NCI-H345 treated with DMSO at 0.1 percent for 48 hours (cell line): ENCODE measurements at regions not wholly inside any gene's neighbourhood (a gene's known extent, or its start where the extent isn't known, plus 50 kb on each side); places are given as distances from the start of the nearest gene placed in this dataset.
A peak's percentile ranks its signal among the peaks of the same experiment; 100 is the strongest.
"Not testable (repeated sequence)": the region's sequence is repeated elsewhere in the genome, so short reads cannot be mapped to it uniquely, and the experiment has no call there.

Source experiments
- DNase-seq: peaks from one replicate; lab custom pipeline; 2025; ENCODE audit not compliant: unreplicated experiment; lab: John Stamatoyannopoulos, UW

- DNase-seq, result no peak
Observed at GRCh38 chrX:138014577-138014976, 448.6 kb downstream of the ZIC3 start.

- no peak for DNase-seq
Observed at GRCh38 chrX:138018145-138018799, 452.3 kb downstream of the ZIC3 start.

- DNase-seq, result no peak
Observed at GRCh38 chrX:138020941-138021340, 455.0 kb downstream of the ZIC3 start.

GRCh38 chrX:138026211-138026610 is 460.3 kb downstream of the ZIC3 start:
- no peak for DNase-seq

GRCh38 chrX:138031715-138032114 is 465.8 kb downstream of the ZIC3 start:
- DNase-seq, result no peak

DNA sequence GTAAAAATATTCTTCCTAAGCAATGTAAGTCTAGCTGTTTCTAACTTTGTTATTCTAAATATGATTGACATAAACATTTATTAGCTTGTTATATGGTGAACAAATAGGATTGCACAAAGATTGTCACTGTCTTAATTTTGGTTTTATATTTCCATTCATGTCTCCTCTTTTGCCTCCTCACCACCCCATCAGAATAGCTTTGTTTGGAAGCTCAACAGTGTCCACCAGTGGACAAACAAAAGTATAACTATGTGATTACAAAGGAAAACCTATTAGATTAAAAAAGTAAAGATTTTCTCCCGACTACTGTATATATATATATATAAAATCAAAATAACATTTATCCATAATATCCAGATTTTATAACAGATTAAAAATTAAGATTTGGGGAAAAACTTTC is 468.2 kb downstream of the ZIC3 start:
- no peak for DNase-seq

DNA sequence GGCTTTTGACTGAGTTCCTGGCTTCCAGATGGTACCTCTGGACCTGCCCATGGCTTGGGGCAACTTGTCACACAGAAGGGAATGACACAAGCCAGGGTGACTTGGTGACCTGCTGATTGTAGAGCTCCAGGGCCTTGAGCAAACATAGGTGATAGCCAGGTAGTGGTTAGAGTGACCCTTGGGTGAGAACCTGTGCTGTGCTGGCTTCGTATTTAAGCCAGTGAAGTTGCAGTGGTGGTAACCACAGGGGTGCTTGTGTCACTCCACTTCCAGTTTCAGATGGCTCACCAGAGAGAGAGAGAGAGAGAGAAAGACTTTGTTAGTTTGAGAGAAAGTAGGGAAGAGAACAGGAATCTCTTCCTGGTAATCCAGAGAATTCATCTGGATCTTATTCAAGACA is 471.6 kb downstream of the ZIC3 start:
- DNase-seq, result no peak

DNA sequence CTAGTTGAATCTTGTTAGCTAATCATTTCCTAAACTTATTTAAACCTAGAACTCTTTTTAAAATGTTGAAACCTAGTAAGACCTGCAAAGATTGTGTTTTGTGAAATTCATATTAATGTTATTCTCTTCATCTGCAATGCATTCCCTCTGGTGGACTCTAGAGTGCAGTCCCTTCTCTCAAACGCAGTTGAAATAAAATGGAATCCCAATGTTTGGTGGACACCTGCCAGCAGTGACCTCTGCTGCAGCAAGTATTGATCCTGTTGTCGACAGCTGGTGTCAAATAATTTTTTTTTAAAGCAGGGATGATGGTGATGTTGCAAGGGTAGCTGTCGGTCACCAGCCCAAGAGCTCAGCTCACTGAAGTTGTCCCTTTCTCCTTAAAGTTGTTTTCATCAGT is 492.0 kb downstream of the ZIC3 start:
- no peak for DNase-seq

GRCh38 chrX:138058931-138059330 is 493.0 kb downstream of the ZIC3 start:
- no peak for DNase-seq

DNA sequence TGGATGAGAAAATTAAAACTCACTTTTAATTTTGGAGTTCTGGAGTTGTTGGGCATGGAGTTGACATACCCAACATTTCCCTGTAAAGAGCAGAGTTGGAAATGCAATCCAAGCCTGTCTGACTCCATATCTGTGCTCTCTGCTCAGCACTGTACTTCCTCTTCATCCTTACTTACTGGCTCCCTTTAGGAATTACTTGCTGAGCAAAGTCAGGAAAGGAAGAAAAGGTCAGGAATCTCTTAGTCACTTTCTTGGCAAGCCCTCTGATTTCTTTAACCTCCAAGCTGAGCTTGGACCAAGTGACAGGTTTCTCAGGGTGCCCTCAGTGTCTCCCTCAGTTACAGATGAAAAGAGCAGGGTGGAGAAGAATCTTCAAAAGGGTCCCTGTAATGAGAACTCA is 501.5 kb downstream of the ZIC3 start:
- DNase-seq, result no peak

DNA sequence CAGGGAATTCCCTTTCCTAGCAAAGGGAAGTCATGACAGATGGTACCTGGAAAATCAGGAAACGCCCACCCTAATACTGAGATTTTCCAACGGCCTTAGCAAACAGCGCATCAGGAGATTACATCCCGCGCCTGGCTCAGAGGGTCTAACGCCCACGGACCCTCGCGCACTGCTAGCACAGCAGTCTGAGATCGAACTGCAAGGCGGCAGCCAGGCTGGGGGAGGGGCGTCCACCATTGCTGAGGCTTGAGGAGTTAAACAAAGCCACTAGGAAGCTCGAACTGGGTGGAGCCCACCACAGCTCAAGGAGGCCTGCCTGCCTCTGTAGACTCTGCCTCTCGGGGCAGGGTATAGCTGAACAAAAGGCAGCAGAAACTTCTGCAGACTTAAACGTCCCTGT is 507.7 kb downstream of the ZIC3 start:
- DNase-seq, result no peak

DNA sequence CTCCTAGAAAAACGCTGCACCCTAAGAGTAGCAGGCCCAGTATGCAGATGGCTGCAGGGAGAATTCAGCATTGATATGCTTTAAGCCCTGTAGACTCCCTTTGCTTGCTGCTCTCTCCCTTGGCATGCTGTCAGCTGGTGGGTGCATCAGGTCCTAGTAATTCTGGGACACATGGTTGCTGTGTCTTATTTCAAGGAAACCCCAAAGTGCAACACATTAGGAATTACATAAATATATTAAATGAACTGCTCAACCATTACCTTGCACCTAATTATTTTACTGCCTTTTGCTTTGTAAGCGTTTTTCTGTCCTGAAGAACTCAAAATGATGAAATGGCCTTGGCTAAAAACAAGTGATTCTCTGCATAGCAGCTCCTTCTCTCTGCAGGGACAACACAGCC is 516.3 kb downstream of the ZIC3 start:
- no peak for DNase-seq

- DNase-seq, result no peak
Observed at GRCh38 chrX:138082896-138083295, 517.0 kb downstream of the ZIC3 start.

DNA sequence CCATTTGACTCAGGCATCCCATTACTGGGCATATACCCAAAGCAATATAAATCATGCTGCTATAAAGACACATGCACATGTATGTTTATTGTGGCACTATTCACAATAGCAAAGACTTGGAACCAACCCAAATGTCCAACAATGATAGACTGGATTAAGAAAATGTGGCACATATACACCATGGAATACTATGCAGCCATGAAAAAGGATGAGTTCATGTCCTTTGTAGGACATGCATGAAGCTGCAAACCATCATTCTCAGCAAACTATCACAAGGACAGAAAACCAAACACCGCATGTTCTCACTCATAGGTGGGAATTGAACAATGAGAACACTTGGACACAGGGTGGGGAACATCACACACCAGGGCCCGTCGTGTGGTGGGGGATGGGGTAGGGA is 545.0 kb downstream of the ZIC3 start:
- DNase-seq, result not testable (repeated sequence)

DNA sequence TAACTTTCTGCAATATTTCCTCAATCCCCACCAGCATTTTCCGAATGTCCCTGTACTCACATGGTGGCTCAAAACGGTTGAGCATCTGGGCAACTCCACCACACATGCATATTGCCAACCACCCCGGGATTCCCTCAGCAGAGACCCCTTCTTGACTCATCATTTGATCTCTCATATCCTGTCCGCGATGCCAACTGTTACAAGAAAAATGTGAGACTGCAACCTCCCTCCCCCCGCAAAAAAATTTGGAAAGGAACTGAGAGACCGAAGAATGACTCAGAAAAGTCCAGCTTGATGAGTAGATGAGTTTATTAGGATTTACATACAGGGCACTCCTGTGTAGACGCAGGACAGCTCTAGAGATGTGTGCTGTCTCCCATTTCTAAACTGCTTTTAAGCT is 561.4 kb downstream of the ZIC3 start:
- DNase-seq, result no peak

GRCh38 chrX:138128027-138128671 is 562.2 kb downstream of the ZIC3 start:
- peak; percentile 0 for DNase-seq

- DNase-seq, result no peak
Observed at GRCh38 chrX:138150709-138151108, 560.8 kb downstream of the FGF13 start.

- no peak for DNase-seq
Observed at GRCh38 chrX:138157850-138158249, 553.7 kb downstream of the FGF13 start.

GRCh38 chrX:138191998-138192397 is 519.5 kb downstream of the FGF13 start:
- DNase-seq, result no peak

GRCh38 chrX:138229718-138230117 is 481.8 kb downstream of the FGF13 start:
- DNase-seq, result no peak

DNA sequence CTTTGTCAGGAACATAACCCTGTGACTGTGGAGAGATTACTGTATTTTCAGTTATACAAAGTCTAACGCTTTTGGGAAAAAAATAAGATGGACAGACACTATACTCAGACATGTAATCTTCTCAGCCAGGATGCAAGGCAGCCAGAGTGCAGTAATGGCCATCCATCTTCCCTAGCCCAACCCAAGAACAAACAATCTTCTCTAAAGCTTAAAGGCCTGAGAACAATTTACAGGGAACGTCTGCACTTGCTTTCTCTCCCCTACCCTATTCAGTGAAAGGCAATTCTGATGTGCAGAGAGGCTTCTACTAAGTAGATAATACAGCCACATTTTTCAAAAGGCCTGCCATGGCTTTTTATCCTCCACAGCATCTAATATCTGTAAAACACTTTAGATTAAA is 471.3 kb downstream of the FGF13 start:
- DNase-seq, result no peak

- no peak for DNase-seq
Observed at GRCh38 chrX:138254001-138254400, 457.5 kb downstream of the FGF13 start.

DNA sequence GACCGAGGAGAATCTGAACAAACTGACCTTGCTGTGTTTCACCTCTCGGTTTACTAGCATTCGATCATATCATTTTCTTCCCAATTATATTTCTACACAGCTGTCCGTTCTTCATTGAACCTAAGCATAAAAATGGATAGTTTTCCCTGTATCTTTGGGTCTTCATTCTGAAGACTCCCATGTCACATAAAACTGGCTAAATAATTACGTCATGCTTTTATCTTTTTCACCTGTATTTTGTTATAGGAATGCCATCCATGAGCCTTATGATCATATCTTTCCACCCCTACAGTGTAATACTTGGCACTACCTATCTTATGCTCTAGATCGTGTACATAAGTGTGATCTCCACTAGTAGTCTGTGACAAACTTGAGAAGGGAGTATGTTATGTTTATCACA is 456.1 kb downstream of the FGF13 start:
- DNase-seq, result no peak
